ENCODE measurements at regions not wholly inside any gene's neighbourhood (a gene's known extent, or its start where the extent isn't known, plus 50 kb on each side); places are given as distances from the start of the nearest gene placed in this dataset.
"Not testable (repeated sequence)": the region's sequence is repeated elsewhere in the genome, so short reads cannot be mapped to it uniquely, and the experiment has no call there.

DNA sequence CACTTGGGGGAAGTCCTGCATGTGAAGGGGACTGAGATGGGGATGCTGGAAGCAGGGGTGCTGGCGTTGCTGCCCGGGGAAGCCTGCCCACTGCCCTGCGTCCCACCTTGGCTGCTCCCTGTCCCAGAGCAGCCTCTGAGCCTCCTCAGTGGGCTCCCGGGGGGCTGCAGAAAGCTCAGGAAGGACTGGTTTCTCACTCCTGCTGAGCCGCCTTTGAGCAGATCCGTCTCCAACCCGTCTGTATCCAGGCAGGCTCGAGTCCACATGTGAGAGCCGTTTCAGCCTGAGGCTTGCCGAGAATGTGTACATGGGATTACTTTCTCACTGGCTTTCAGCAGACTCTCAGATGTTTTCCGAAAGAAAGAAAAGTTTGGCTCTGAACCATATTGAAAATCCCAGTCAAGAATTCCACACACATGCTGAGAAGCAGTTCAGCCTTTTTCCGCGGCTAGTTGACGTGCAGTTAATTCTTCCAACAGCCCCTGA is 95.3 kb upstream of the COL5A1 start:
- Histone ChIP-seq H3K27me3 (ENCODE audit: control insufficient read depth in 1 of 2, insufficient read depth in 2 of 2, low read length in 2 of 2) (no peaks in the 10 kb centered on the region), H3K27ac (ENCODE audit: low read depth, low read length) (peak overlapping the region; percentile 43), H3K4me3 (ENCODE audit: low read depth in 1 of 2, low read length in 2 of 2) (no peak overlapping the region), H3K4me1 (ENCODE audit: control insufficient read depth in 1 of 2, insufficient read depth in 2 of 2, low read length in 2 of 2) (peaks cover 0 to 3% of the 10 kb centered on the region in 2 donors), H3K36me3 (ENCODE audit: control insufficient read depth in 1 of 2, insufficient read depth in 2 of 2, low read length in 2 of 2) (no peaks in the 10 kb centered on the region), H3K9me3 (ENCODE audit: control insufficient read depth in 1 of 2, low read length in 2 of 2) (no peaks in the 10 kb centered on the region), H3K9ac (ENCODE audit: low read depth in 1 of 2, low read length in 2 of 2) (peak overlapping the region in 1 of 2 donors; percentile 15)

DNA sequence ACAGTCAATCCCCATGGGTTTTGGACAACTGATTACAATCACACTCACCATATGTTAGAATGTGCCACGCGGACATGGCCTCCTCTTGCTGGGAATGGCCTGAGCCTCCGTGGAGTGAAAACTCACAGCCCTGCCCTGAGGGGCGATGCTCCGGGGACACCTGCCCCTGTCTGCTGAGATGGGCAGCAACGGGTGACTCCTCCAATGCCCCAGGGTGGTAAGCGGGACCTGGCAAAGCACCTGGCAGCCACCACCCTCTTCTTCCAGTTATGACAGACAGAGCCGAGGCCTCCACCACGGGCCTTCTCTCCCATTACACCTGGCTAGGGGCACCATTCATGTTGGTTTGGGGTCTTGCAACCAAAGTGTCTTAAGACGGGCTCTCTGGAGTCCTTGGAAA is 94.9 kb upstream of the COL5A1 start:
- H3K27ac ChIP-seq (ENCODE audit: low read depth, low read length) = no peak overlapping the region
- H3K4me3 ChIP-seq (ENCODE audit: low read depth in 1 of 2, low read length in 2 of 2) = no peak overlapping the region
- H3K4me1 ChIP-seq (ENCODE audit: control insufficient read depth in 1 of 2, insufficient read depth in 2 of 2, low read length in 2 of 2) = peaks cover 0 to 3% of the 10 kb centered on the region in 2 donors
- no peaks in the 10 kb centered on the region for H3K36me3 ChIP-seq (ENCODE audit: control insufficient read depth in 1 of 2, insufficient read depth in 2 of 2, low read length in 2 of 2)
- H3K9me3 ChIP-seq (ENCODE audit: control insufficient read depth in 1 of 2, low read length in 2 of 2) = no peaks in the 10 kb centered on the region
- no peak overlapping the region for H3K9ac ChIP-seq (ENCODE audit: low read depth in 1 of 2, low read length in 2 of 2)
- H3K27me3 ChIP-seq (ENCODE audit: control insufficient read depth in 1 of 2, insufficient read depth in 2 of 2, low read length in 2 of 2) = no peaks in the 10 kb centered on the region

DNA sequence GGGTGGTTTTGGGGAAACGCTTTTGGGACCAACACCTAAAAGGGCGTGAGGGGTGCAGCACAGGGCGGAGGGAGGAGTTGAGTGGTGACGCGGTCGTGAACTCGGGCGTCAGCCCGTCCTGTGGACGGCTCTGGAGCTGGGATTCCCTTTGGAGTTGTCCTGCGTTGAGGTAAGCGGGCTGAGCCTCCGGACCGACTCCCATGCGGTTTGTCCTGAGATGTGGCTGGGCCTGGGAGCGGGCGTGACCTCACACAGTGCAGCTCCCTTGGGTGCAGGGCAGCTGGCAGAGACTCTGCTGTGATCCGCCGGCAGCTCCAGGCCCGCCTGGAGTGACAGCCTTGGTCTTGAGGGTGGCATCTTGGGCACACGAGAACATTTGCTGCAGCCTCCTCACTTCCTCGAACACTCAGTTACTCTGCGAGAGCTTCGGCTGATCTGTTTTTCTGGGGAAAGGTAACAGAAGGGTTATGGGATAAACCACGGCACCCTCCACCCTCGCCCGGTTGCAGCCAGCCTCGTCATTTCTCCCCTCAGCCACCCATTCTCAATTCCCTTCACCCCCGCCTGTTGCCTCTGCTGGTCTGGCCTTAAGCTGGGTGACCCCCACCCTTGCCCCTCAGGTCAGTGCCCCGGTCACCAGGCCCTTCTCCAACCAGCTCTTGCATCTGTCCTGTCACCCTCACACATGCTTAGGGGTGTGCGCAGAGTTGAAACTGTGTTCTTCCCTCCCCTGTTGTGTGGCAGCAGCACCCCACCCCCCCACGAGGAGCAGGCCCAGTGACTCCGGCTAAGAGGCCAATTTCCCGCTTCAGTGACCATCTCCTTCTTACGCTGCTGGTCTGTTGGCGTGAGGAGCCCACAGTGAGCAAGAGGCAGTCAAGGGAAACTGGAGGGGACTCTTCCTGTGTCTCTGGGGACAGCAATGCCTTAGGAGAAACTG is 94.2 kb upstream of the COL5A1 start:
- H3K4me1 ChIP-seq (ENCODE audit: control insufficient read depth in 1 of 2, insufficient read depth in 2 of 2, low read length in 2 of 2) = peaks cover 3% of the 10 kb centered on the region in 2 donors
- H3K27ac ChIP-seq (ENCODE audit: low read depth, low read length) = no peak overlapping the region
- H3K36me3 ChIP-seq (ENCODE audit: control insufficient read depth in 1 of 2, insufficient read depth in 2 of 2, low read length in 2 of 2) = no peaks in the 10 kb centered on the region
- no peaks in the 10 kb centered on the region for H3K27me3 ChIP-seq (ENCODE audit: control insufficient read depth in 1 of 2, insufficient read depth in 2 of 2, low read length in 2 of 2)
- H3K9ac ChIP-seq (ENCODE audit: low read depth in 1 of 2, low read length in 2 of 2) = no peak overlapping the region
- H3K4me3 ChIP-seq (ENCODE audit: low read depth in 1 of 2, low read length in 2 of 2) = no peak overlapping the region
- no peaks in the 10 kb centered on the region for H3K9me3 ChIP-seq (ENCODE audit: control insufficient read depth in 1 of 2, low read length in 2 of 2)

DNA sequence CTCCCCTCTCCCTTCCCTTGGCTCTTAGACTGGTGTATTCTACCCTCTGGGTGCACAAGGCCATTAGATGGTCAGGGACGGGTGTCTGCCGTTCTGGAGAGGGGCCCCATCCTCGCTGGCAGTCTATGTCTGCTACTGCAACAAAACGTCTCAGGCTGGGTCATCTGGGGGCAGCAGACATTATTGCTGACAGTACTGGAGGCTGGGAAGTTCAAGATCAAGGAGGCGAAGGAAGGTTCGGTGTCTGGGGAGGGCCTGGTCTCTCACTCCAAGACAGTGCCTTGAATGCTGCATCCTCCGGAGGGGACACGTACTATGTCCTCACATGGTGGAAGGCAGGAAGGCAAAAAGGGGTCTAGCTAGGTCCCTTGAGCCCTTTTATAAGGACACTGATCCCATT is 93.4 kb upstream of the COL5A1 start:
- peaks cover 3% of the 10 kb centered on the region in 2 donors for H3K4me1 ChIP-seq (ENCODE audit: control insufficient read depth in 1 of 2, insufficient read depth in 2 of 2, low read length in 2 of 2)
- no peak overlapping the region for H3K4me3 ChIP-seq (ENCODE audit: low read depth in 1 of 2, low read length in 2 of 2)
- no peaks in the 10 kb centered on the region for H3K9me3 ChIP-seq (ENCODE audit: control insufficient read depth in 1 of 2, low read length in 2 of 2)
- H3K9ac ChIP-seq (ENCODE audit: low read depth in 1 of 2, low read length in 2 of 2) = no peak overlapping the region
- H3K36me3 ChIP-seq (ENCODE audit: control insufficient read depth in 1 of 2, insufficient read depth in 2 of 2, low read length in 2 of 2) = no peaks in the 10 kb centered on the region
- H3K27ac ChIP-seq (ENCODE audit: low read depth, low read length) = no peak overlapping the region
- no peaks in the 10 kb centered on the region for H3K27me3 ChIP-seq (ENCODE audit: control insufficient read depth in 1 of 2, insufficient read depth in 2 of 2, low read length in 2 of 2)

DNA sequence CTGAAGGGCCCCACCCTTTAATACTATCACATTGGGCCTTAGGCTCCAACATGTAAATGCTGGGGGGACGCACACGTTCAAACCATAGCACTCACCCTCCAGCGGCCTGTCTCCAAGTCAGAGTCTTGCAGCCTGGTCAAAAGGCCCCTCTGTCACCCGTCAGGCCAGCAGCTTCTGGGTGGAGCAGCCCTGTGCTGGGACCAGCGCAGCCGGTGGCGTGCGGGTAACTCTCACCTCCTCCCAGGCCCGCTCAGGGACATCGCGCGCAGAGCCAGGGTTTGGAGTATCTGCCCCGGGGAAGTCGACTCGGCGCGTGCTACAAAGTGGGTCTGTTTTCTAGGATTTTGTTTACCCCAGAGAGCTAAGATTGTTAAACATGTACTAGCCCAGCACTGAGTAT is 93.0 kb upstream of the COL5A1 start:
- Histone ChIP-seq H3K27me3 (ENCODE audit: control insufficient read depth in 1 of 2, insufficient read depth in 2 of 2, low read length in 2 of 2) (no peaks in the 10 kb centered on the region), H3K4me3 (ENCODE audit: low read depth in 1 of 2, low read length in 2 of 2) (no peak overlapping the region), H3K36me3 (ENCODE audit: control insufficient read depth in 1 of 2, insufficient read depth in 2 of 2, low read length in 2 of 2) (no peaks in the 10 kb centered on the region), H3K9me3 (ENCODE audit: control insufficient read depth in 1 of 2, low read length in 2 of 2) (no peaks in the 10 kb centered on the region), H3K27ac (ENCODE audit: low read depth, low read length) (no peak overlapping the region), H3K9ac (ENCODE audit: low read depth in 1 of 2, low read length in 2 of 2) (no peak overlapping the region), H3K4me1 (ENCODE audit: control insufficient read depth in 1 of 2, insufficient read depth in 2 of 2, low read length in 2 of 2) (peaks cover 3% of the 10 kb centered on the region in 2 donors)

DNA sequence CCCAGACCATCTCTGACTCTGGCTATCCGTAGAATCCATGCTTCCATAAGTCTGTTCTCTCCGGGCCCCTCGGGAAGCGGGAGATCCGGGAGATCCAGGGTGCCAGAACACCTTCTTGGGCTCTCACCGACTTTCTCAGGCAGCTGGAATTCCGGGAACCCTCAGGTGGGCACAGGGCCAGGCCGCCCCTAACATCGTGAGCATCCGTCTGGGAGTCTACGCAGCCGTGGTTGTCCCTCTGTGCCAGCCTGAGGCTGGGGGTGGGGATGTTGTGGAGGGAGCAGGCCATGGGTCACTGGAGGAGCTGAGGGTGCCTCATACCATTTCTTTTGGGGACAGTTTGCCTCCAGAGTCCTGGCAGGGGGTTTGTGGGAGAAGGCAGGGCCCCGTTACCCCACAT is 92.3 kb upstream of the COL5A1 start:
- Histone ChIP-seq H3K9me3 (ENCODE audit: control insufficient read depth in 1 of 2, low read length in 2 of 2) (no peaks in the 10 kb centered on the region), H3K27ac (ENCODE audit: low read depth, low read length) (no peak overlapping the region), H3K4me3 (ENCODE audit: low read depth in 1 of 2, low read length in 2 of 2) (no peak overlapping the region), H3K9ac (ENCODE audit: low read depth in 1 of 2, low read length in 2 of 2) (no peak overlapping the region), H3K4me1 (ENCODE audit: control insufficient read depth in 1 of 2, insufficient read depth in 2 of 2, low read length in 2 of 2) (peaks cover 3% of the 10 kb centered on the region in 2 donors), H3K36me3 (ENCODE audit: control insufficient read depth in 1 of 2, insufficient read depth in 2 of 2, low read length in 2 of 2) (no peaks in the 10 kb centered on the region), H3K27me3 (ENCODE audit: control insufficient read depth in 1 of 2, insufficient read depth in 2 of 2, low read length in 2 of 2) (no peaks in the 10 kb centered on the region)

DNA sequence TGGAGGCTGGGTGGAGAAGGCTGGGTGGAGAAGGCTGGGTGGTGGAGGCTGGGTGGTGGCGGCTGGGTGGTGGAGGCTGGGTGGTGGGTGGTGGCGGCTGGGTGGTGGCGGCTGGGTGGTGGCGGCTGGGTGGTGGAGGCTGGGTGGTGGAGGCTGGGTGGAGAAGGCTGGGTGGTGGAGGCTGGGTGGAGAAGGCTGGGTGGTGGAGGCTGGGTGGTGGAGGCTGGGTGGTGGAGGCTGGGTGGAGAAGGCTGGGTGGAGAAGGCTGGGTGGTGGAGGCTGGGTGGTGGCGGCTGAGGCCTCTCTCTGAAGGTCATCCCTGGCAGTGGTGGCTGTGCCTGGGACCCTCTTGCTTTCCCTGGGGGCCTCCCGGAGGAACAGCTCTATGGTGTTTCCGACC is 91.5 kb upstream of the COL5A1 start:
- H3K9me3 ChIP-seq (ENCODE audit: control insufficient read depth in 1 of 2, low read length in 2 of 2); H3K36me3 ChIP-seq (ENCODE audit: control insufficient read depth in 1 of 2, insufficient read depth in 2 of 2, low read length in 2 of 2); H3K4me3 ChIP-seq (ENCODE audit: low read depth in 1 of 2, low read length in 2 of 2); H3K9ac ChIP-seq (ENCODE audit: low read depth in 1 of 2, low read length in 2 of 2); H3K4me1 ChIP-seq (ENCODE audit: control insufficient read depth in 1 of 2, insufficient read depth in 2 of 2, low read length in 2 of 2); H3K27me3 ChIP-seq (ENCODE audit: control insufficient read depth in 1 of 2, insufficient read depth in 2 of 2, low read length in 2 of 2); H3K27ac ChIP-seq (ENCODE audit: low read depth, low read length): not testable (repeated sequence)

DNA sequence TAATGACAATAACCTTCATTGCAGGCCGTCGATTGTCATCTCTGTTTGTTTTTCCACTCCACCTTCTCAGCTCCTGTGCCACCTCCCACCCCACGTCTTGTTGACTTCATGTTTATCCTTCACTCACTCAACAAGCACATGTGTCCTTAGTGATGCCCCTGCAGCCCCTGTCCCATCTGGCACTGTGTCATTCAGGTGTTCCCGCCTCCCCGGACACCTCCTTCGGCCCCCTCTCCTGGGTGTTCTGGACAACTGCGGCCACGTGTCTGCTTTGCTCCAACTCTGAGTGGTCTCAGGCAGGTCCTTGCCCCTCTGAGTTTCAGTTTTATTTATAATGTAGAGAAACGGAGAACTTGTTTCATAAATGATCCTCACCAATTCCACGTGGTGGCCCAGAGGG is 91.0 kb upstream of the COL5A1 start:
- no peak overlapping the region for H3K9ac ChIP-seq (ENCODE audit: low read depth in 1 of 2, low read length in 2 of 2)

DNA sequence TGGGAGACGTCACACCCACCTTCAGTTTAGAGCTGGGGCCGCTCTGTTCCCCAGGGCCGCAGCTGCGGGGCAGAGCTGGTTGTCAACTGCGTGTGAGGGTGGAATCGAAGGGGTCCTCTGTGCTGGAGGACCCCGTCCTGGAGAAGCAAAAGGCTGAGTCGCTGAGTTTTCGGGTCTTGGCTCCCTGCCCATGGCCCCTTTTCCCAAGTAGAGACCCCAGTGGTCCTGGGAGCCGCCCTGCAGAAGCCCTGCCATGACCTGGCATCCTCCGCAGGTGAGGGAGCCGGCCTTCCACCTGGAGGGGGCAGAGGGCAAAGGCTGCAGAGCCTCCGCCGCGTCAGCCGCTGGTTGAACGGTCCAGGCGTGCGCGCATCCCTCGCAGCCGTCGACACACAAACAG is 90.4 kb upstream of the COL5A1 start:
- Histone ChIP-seq H3K9ac (ENCODE audit: low read depth in 1 of 2, low read length in 2 of 2) (no peak overlapping the region), H3K4me1 (ENCODE audit: control insufficient read depth in 1 of 2, insufficient read depth in 2 of 2, low read length in 2 of 2) (peaks cover 0 to 3% of the 10 kb centered on the region in 2 donors), H3K27me3 (ENCODE audit: control insufficient read depth in 1 of 2, insufficient read depth in 2 of 2, low read length in 2 of 2) (no peaks in the 10 kb centered on the region), H3K4me3 (ENCODE audit: low read depth in 1 of 2, low read length in 2 of 2) (no peak overlapping the region), H3K36me3 (ENCODE audit: control insufficient read depth in 1 of 2, insufficient read depth in 2 of 2, low read length in 2 of 2) (no peaks in the 10 kb centered on the region), H3K9me3 (ENCODE audit: control insufficient read depth in 1 of 2, low read length in 2 of 2) (no peaks in the 10 kb centered on the region), H3K27ac (ENCODE audit: low read depth, low read length) (no peak overlapping the region)

More for the DNA sequence above, 91.0 kb upstream of the COL5A1 start:
- Histone ChIP-seq H3K27me3 (ENCODE audit: control insufficient read depth in 1 of 2, insufficient read depth in 2 of 2, low read length in 2 of 2) (no peaks in the 10 kb centered on the region), H3K4me1 (ENCODE audit: control insufficient read depth in 1 of 2, insufficient read depth in 2 of 2, low read length in 2 of 2) (peaks cover under 1 to 3% of the 10 kb centered on the region in 2 donors), H3K36me3 (ENCODE audit: control insufficient read depth in 1 of 2, insufficient read depth in 2 of 2, low read length in 2 of 2) (no peaks in the 10 kb centered on the region), H3K27ac (ENCODE audit: low read depth, low read length) (no peak overlapping the region), H3K9me3 (ENCODE audit: control insufficient read depth in 1 of 2, low read length in 2 of 2) (no peaks in the 10 kb centered on the region), H3K4me3 (ENCODE audit: low read depth in 1 of 2, low read length in 2 of 2) (no peak overlapping the region)

DNA sequence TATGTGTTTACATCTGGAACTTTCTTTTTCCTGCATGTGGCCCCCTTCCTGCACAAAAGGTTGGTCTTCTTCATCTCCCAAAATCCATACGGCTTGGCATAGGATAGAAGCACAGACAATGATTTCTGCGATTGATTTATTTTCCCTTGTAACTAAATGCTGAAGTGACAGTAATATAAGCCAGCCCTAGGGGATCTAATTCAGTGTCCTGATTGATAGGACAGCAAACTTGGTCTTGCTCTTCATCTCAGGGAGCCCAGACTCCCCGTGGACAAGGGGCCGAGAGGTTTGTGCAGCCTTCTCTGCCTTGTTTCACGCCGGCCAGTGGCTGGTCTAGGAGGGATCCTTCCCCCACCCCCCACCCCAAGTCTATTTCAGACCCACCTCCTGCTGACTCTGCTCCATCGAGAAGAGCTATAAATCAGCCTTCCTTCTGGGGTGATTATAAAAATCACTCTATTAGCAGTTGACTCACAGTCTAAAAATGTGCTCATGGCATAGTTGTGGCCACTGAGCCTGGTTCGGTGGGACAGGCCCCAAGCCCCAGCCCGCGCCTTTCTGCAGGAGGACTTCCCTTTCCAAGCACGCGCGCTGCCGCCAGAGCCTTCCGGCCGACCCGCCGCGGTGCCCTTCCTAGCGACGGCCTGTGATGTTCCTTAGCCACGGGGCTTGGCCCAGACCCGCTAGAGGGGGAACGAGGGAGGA is 89.8 kb upstream of the COL5A1 start:
- peaks cover 0 to 3% of the 10 kb centered on the region in 2 donors for H3K4me1 ChIP-seq (ENCODE audit: control insufficient read depth in 1 of 2, insufficient read depth in 2 of 2, low read length in 2 of 2)
- no peaks in the 10 kb centered on the region for H3K9me3 ChIP-seq (ENCODE audit: control insufficient read depth in 1 of 2, low read length in 2 of 2)
- H3K9ac ChIP-seq (ENCODE audit: low read depth in 1 of 2, low read length in 2 of 2) = no peak overlapping the region
- no peak overlapping the region for H3K4me3 ChIP-seq (ENCODE audit: low read depth in 1 of 2, low read length in 2 of 2)
- H3K27ac ChIP-seq (ENCODE audit: low read depth, low read length) = no peak overlapping the region
- no peaks in the 10 kb centered on the region for H3K36me3 ChIP-seq (ENCODE audit: control insufficient read depth in 1 of 2, insufficient read depth in 2 of 2, low read length in 2 of 2)
- H3K27me3 ChIP-seq (ENCODE audit: control insufficient read depth in 1 of 2, insufficient read depth in 2 of 2, low read length in 2 of 2) = no peaks in the 10 kb centered on the region

All from duodenal mucosa (tissue), 2 donors.